HepG2 (cell line): ENCODE measurements at regions not wholly inside any gene's neighbourhood (a gene's known extent, or its start where the extent isn't known, plus 50 kb on each side); places are given as distances from the start of the nearest gene placed in this dataset.

ENCODE experiments used
- BCL3 ChIP-seq: sonication (generic); formaldehyde crosslinking; IDR thresholded peaks from 2 replicates; pipeline ENCODE4 v1.5.1; 2020; ENCODE audit warnings: mild to moderate bottlenecking, missing genetic modification reagents, moderate library complexity
- FOSL2 ChIP-seq: sonication (generic); formaldehyde crosslinking; IDR thresholded peaks from 2 replicates; pipeline ENCODE4 v1.4.0; 2020; ENCODE audit warnings: missing genetic modification reagents
- GATA4 ChIP-seq: sonication (generic); IDR thresholded peaks from 2 replicates; pipeline ENCODE4 v1.6.1; 2016; ENCODE audit warnings: antibody characterized with exemption, low read depth, borderline replicate concordance
- IRF2 ChIP-seq: IDR thresholded peaks from 2 replicates; pipeline ENCODE4 v1.6.1; 2018; ENCODE audit warnings: missing genetic modification reagents, missing compliant biosample characterization
- MAFK ChIP-seq, 2 experiments: IDR thresholded peaks in 1 of 2; conservative IDR thresholded peaks in 1 of 2; 2 replicates each; pipeline ENCODE4 v1.6.1; 2011; ENCODE audit warnings: improper control_type of control experiment in 2 of 2, low read length in 2 of 2
- PRDM10 ChIP-seq: sonication (generic); formaldehyde crosslinking; IDR thresholded peaks from 2 replicates; pipeline ENCODE4 v1.4.0; 2020; ENCODE audit warnings: low read depth, missing genetic modification reagents
- RBAK ChIP-seq: sonication (generic); formaldehyde crosslinking; IDR thresholded peaks from 2 replicates; pipeline ENCODE4 v1.5.1; 2020; ENCODE audit warnings: mild to moderate bottlenecking, missing genetic modification reagents
- ZNF101 ChIP-seq: sonication (generic); formaldehyde crosslinking; IDR thresholded peaks from 2 replicates; pipeline ENCODE4 v1.4.0; 2020; ENCODE audit warnings: mild to moderate bottlenecking, low read depth, missing genetic modification reagents, borderline replicate concordance
- ZNF225 ChIP-seq: sonication (generic); formaldehyde crosslinking; IDR thresholded peaks from 2 replicates; pipeline ENCODE4 v1.4.0; 2020; ENCODE audit warnings: mild to moderate bottlenecking, missing genetic modification reagents
- ZNF296 ChIP-seq: sonication (generic); formaldehyde crosslinking; conservative IDR thresholded peaks from 2 replicates; pipeline ENCODE4 v1.5.0; 2020; ENCODE audit warnings: mild to moderate bottlenecking, missing genetic modification reagents
- ZNF605 ChIP-seq: sonication (generic); formaldehyde crosslinking; IDR thresholded peaks from 2 replicates; pipeline ENCODE4 v1.8.0; 2022; ENCODE audit warnings: mild to moderate bottlenecking, missing genetic modification reagents
- TF ChIP-seq, protein P1 (sequence below): sonication (generic); formaldehyde crosslinking; IDR thresholded peaks from 2 replicates; pipeline ENCODE4 v1.5.0; 2020; ENCODE audit warnings: missing genetic modification reagents
- TF ChIP-seq, protein P2 (sequence below): sonication (generic); formaldehyde crosslinking; IDR thresholded peaks from 2 replicates; pipeline ENCODE4 v1.9.0; 2022; ENCODE audit warnings: missing genetic modification reagents, mild to moderate bottlenecking, borderline replicate concordance
- TF ChIP-seq, protein P3 (sequence below): sonication (generic); formaldehyde crosslinking; IDR thresholded peaks from 2 replicates; pipeline ENCODE4 v1.8.0; 2022; ENCODE audit warnings: missing genetic modification reagents, mild to moderate bottlenecking, borderline replicate concordance
- TF ChIP-seq, protein P4 (sequence below): sonication (generic); formaldehyde crosslinking; IDR thresholded peaks from 2 replicates; pipeline ENCODE4 v1.4.0; 2020; ENCODE audit warnings: missing genetic modification reagents

DNA sequence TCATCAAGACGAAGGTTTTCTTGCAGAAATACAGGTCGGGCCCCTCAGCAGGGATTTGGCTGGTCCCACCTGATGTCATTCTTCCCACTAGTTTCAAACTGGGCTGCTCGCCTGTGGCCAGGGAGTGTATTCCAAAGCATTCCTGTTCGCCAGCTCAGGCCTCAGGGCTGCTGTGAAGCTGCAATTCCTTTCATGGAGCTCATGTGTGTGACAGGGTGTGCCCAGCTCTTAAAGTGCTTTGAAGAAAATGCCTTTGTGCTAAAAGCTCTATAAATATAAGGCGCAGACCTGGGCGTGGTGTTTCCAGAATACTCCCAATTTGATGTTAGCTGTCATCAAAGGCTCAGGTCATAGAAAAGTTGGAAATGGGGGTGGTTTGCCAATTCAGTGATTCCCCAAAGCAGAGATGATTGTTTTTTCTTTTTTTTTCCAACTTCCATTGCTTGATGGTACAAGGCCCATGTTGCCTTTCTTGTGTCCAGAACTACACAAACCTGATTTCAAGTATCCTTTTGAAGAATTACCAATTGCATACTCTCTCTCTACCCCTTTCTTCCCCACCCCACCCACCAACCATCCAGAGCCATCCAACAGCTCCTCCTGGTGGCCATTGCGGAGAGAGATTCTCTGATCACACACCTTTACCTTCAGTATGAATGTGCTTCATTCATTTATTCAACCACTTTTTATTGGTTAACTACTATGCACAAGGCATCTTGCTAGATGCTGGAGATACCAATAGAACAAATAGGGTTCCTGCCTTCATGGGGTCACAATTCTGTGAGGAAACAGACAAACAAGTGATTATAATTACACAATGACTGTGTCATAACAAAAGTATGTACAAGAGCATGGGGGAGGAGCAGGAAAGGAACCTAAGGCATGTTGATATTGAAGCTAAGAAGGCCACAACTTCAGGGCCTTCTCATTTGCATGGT, 297.3 kb upstream of the LYZL1 start (continued):
- TF ChIP-seq, protein P1, sequence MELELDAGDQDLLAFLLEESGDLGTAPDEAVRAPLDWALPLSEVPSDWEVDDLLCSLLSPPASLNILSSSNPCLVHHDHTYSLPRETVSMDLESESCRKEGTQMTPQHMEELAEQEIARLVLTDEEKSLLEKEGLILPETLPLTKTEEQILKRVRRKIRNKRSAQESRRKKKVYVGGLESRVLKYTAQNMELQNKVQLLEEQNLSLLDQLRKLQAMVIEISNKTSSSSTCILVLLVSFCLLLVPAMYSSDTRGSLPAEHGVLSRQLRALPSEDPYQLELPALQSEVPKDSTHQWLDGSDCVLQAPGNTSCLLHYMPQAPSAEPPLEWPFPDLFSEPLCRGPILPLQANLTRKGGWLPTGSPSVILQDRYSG (CRISPR knock-in tag) = no peak
- no peak for TF ChIP-seq RBAK (CRISPR knock-in tag)
- peak; percentile 68 for TF ChIP-seq FOSL2 (CRISPR knock-in tag)
- no peak for TF ChIP-seq ZNF296 (CRISPR knock-in tag)
- no peak for TF ChIP-seq ZNF225 (CRISPR knock-in tag)
- no peak for TF ChIP-seq BCL3 (CRISPR knock-in tag)
- TF ChIP-seq MAFK (conservative IDR thresholded peaks at IDR 0.05 in 1 of 2, IDR thresholded peaks at IDR 0.05 in 1 of 2; ENCODE audit: low read length in 2 of 2) = no peak
- TF ChIP-seq ZNF605 (CRISPR knock-in tag) = no peak
- peak; percentile 55; the same call in 1 of the 2 replicates for TF ChIP-seq IRF2 (CRISPR knock-in tag)
- TF ChIP-seq, protein P2, sequence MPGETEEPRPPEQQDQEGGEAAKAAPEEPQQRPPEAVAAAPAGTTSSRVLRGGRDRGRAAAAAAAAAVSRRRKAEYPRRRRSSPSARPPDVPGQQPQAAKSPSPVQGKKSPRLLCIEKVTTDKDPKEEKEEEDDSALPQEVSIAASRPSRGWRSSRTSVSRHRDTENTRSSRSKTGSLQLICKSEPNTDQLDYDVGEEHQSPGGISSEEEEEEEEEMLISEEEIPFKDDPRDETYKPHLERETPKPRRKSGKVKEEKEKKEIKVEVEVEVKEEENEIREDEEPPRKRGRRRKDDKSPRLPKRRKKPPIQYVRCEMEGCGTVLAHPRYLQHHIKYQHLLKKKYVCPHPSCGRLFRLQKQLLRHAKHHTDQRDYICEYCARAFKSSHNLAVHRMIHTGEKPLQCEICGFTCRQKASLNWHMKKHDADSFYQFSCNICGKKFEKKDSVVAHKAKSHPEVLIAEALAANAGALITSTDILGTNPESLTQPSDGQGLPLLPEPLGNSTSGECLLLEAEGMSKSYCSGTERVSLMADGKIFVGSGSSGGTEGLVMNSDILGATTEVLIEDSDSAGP (CRISPR knock-in tag) = no peak
- no peak for TF ChIP-seq GATA4
- no peak for TF ChIP-seq ZNF101 (CRISPR knock-in tag)
- TF ChIP-seq, protein P3, sequence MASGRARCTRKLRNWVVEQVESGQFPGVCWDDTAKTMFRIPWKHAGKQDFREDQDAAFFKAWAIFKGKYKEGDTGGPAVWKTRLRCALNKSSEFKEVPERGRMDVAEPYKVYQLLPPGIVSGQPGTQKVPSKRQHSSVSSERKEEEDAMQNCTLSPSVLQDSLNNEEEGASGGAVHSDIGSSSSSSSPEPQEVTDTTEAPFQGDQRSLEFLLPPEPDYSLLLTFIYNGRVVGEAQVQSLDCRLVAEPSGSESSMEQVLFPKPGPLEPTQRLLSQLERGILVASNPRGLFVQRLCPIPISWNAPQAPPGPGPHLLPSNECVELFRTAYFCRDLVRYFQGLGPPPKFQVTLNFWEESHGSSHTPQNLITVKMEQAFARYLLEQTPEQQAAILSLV = no peak
- TF ChIP-seq, protein P4, sequence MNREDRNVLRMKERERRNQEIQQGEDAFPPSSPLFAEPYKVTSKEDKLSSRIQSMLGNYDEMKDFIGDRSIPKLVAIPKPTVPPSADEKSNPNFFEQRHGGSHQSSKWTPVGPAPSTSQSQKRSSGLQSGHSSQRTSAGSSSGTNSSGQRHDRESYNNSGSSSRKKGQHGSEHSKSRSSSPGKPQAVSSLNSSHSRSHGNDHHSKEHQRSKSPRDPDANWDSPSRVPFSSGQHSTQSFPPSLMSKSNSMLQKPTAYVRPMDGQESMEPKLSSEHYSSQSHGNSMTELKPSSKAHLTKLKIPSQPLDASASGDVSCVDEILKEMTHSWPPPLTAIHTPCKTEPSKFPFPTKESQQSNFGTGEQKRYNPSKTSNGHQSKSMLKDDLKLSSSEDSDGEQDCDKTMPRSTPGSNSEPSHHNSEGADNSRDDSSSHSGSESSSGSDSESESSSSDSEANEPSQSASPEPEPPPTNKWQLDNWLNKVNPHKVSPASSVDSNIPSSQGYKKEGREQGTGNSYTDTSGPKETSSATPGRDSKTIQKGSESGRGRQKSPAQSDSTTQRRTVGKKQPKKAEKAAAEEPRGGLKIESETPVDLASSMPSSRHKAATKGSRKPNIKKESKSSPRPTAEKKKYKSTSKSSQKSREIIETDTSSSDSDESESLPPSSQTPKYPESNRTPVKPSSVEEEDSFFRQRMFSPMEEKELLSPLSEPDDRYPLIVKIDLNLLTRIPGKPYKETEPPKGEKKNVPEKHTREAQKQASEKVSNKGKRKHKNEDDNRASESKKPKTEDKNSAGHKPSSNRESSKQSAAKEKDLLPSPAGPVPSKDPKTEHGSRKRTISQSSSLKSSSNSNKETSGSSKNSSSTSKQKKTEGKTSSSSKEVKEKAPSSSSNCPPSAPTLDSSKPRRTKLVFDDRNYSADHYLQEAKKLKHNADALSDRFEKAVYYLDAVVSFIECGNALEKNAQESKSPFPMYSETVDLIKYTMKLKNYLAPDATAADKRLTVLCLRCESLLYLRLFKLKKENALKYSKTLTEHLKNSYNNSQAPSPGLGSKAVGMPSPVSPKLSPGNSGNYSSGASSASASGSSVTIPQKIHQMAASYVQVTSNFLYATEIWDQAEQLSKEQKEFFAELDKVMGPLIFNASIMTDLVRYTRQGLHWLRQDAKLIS (CRISPR knock-in tag) = no peak
- TF ChIP-seq PRDM10 (CRISPR knock-in tag) = 0 out of 2 replicates have a peak, but pooled peaks have one; percentile 20
